ENCODE measurements at regions not wholly inside any gene's neighbourhood (a gene's known extent, or its start where the extent isn't known, plus 50 kb on each side); places are given as distances from the start of the nearest gene placed in this dataset.

DNA sequence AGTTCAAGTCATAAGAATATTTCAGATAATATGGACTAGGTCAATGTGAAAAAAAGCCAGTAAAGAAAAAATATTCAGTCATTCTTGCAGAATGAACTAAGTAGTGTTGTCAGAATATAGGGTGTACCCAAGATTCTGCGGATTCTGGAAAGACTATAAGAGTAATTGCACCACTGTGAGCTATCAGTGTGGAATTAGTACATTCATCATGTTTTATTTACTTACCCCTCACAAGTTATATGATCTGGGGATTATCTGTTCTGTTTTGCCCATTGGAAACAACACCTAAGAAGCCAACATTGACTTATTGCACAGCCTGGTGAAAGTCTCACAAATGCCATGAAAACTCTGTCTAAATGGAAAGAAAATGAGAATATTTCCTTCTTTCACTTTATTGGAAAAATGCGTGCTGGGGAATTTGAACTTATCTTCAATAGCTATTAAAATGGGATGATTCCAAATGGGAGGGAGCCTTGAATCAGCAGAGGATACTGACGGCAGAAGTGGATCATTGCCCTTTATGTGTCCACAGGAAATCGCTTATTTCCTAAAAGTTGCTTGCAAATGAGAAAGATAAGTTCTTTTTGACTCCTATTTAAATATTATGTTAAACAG is 563.3 kb upstream of the POM121L12 start:
- TF ChIP-seq, protein P1, sequence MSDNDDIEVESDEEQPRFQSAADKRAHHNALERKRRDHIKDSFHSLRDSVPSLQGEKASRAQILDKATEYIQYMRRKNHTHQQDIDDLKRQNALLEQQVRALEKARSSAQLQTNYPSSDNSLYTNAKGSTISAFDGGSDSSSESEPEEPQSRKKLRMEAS (IDR thresholded peaks at IDR 0.05) = no peak
- TF ChIP-seq FOSL1 (IDR thresholded peaks at IDR 0.05; ENCODE audit: insufficient read depth, low read depth, low read length) (no peak), BCL11A (IDR thresholded peaks at IDR 0.05; ENCODE audit: low read depth in 2 of 2, low read length in 2 of 2) (no peak), ATF2 (IDR thresholded peaks at IDR 0.05; ENCODE audit: low read length) (no peak), TAF1 (IDR thresholded peaks at IDR 0.05; ENCODE audit: low read depth, low read length) (no peak), EZH2 (IDR thresholded peaks at IDR 0.05; ENCODE audit: low read depth, low read length, severe bottlenecking) (no peak), TAF7 (optimal IDR thresholded peaks at IDR 0.05; ENCODE audit: borderline replicate concordance, low read depth, low read length) (no peak), BRCA1 (IDR thresholded peaks at IDR 0.05; ENCODE audit: low read depth, low read length) (no peak)
- TF ChIP-seq, protein P2, sequence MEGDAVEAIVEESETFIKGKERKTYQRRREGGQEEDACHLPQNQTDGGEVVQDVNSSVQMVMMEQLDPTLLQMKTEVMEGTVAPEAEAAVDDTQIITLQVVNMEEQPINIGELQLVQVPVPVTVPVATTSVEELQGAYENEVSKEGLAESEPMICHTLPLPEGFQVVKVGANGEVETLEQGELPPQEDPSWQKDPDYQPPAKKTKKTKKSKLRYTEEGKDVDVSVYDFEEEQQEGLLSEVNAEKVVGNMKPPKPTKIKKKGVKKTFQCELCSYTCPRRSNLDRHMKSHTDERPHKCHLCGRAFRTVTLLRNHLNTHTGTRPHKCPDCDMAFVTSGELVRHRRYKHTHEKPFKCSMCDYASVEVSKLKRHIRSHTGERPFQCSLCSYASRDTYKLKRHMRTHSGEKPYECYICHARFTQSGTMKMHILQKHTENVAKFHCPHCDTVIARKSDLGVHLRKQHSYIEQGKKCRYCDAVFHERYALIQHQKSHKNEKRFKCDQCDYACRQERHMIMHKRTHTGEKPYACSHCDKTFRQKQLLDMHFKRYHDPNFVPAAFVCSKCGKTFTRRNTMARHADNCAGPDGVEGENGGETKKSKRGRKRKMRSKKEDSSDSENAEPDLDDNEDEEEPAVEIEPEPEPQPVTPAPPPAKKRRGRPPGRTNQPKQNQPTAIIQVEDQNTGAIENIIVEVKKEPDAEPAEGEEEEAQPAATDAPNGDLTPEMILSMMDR (IDR thresholded peaks at IDR 0.05; ENCODE audit: control extremely low read depth in 1 of 3, insufficient read depth in 1 of 3, low read depth in 1 of 3, low read length in 3 of 3) = no peak

Data from H1 (cell line).